ENCODE measurements at regions not wholly inside any gene's neighbourhood (a gene's known extent, or its start where the extent isn't known, plus 50 kb on each side); places are given as distances from the start of the nearest gene placed in this dataset.

DNA sequence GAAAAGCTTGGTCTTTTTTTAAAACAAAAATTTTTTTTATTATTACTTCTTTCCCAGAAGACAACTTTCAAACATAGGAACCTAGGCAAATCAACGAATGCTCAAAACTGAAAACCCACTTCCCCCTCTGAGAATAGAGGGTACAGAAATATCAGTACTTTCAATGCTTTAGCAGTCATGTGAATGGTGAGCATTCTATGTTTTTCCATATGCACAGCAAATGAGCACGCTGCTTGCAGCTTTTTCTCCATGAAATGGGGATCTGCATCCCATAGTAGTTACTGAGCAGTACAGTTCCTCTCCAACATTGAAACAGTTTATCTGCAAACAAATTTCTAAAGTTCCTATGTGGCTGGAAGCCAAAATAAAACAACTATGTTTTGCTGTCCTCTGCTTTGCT, 108.4 kb upstream of the BMP2K start:
- TF ChIP-seq, protein P1, sequence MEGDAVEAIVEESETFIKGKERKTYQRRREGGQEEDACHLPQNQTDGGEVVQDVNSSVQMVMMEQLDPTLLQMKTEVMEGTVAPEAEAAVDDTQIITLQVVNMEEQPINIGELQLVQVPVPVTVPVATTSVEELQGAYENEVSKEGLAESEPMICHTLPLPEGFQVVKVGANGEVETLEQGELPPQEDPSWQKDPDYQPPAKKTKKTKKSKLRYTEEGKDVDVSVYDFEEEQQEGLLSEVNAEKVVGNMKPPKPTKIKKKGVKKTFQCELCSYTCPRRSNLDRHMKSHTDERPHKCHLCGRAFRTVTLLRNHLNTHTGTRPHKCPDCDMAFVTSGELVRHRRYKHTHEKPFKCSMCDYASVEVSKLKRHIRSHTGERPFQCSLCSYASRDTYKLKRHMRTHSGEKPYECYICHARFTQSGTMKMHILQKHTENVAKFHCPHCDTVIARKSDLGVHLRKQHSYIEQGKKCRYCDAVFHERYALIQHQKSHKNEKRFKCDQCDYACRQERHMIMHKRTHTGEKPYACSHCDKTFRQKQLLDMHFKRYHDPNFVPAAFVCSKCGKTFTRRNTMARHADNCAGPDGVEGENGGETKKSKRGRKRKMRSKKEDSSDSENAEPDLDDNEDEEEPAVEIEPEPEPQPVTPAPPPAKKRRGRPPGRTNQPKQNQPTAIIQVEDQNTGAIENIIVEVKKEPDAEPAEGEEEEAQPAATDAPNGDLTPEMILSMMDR (IDR thresholded peaks at IDR 0.05) = no peak

DNA sequence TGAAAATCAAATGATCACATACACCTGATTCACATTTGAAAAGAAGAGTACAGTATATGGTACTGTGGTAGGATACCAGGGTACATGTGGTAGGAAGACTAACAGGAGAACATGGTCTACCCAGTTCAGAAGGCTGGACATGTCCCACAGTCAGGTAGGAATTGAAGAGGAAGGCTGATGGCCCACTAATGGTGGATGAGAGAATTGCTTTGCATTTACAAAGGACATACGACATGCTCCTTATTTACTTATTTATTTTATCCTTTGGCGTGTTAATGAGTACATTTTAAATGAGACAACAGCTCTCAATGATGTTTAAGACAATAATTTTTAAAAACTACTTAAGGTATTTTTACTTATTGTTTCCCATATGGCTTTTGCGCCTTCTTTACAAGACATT, 106.7 kb upstream of the BMP2K start:
- TF ChIP-seq, protein P1 (IDR thresholded peaks at IDR 0.05) = peak; percentile 23; the same call in 1 of the 2 replicates

DNA sequence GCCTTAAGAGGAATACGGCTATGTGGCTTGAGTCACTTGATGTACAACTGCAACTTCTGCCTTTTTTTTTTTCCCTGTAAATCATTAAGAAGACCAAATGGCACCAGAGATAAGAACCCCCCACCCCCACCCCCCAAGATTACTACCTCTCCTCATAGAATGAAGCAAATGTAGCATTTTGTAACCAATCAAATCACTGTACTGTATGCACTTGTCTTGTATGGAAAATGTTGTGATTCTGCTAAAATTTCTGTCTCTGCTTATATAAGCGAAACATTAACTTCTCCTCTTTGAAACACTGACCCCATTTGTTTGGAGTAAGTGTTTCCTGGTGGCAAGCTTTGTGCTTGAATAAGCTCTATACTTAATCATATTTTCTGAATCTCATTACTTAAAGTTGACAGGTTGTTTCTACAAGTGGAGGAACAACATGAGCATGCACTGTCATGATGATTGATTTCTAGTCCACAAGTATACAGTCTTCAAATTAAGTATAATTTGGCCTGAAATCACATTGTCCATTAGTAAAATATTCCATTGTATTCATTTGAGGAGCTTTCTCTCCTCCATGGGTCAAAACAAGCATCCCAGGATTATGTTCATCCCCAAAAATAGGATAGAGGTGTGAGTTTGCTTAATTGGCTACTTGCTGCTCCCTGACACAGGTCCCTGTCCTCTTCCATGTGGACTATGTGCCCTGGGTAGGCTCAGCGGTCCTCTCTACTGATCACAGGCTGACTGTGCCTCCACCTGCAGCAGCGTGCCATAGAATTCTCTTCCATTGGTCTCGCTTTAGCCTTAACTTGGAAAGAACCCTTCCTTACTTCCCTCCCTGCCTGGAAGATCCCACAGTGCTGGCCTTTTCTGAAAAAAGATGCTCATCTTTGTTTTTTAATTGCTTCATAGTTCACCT, 104.0 kb upstream of the BMP2K start:
- TF ChIP-seq, protein P1 (IDR thresholded peaks at IDR 0.05) = no peak

DNA sequence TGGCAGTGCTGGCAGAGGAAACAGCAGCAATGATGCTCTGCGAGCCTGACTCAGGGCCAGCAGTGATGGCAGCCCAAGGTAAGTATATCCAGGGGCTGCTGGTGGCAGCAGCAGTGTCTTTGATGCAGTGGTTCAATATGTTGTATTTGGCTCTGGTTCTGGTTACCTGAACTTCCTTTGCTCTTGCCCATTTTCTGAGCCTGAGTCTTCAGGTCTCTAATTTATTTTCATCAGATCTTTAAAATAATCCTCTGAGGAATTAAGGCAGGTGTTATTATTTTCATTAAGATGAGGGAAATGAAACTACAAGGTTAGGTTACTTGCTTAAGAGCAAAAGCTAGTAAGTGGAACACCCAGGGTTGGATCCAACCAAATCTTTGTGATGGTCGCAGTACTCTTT, 102.8 kb upstream of the BMP2K start:
- TF ChIP-seq, protein P1 (IDR thresholded peaks at IDR 0.05) = no peak

GRCh38 chr4:78675325-78675724, 100.8 kb upstream of the BMP2K start:
- TF ChIP-seq, protein P1 (IDR thresholded peaks at IDR 0.05) = no peak

DNA sequence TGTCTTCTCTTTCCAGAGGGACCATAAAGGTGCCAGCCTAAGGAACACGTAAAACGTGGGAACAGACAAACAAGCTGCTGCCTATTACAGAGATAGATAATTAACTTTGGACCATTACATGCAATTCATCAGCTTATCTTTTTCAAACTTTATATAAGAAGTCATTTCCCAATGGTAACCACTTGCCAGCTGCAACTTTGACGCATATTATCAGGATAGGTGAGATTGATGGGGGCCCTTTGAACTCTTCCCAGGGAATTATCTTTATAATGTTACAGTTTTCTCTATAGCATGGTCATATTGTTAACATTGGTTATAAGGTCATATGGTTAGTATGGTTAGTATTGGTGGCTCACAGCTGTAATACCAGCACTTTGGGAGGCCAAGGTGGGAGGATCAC, 94.1 kb upstream of the BMP2K start:
- TF ChIP-seq, protein P1 (IDR thresholded peaks at IDR 0.05) = no peak

DNA sequence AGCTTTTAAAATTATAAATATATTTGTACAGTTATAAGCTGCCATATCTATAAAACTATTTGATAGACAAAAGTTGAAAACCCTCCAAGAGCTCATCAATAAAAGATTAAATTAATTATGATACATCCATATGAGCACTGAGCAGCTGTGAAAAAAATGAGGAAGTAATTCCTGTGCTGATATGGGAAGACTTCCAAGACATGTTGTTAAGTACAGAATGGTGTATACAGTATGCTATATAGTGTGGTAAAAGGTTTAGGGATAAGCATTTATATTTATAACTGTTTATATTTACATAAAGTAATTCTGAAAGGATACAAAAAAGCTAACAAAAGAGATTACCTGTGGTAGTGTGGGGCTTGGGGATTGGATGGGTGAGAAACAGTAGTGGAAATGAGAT, 92.8 kb upstream of the BMP2K start:
- TF ChIP-seq, protein P1 (IDR thresholded peaks at IDR 0.05) = no peak
